ENCODE measurements at regions not wholly inside any gene's neighbourhood (a gene's known extent, or its start where the extent isn't known, plus 50 kb on each side); places are given as distances from the start of the nearest gene placed in this dataset.

DNA sequence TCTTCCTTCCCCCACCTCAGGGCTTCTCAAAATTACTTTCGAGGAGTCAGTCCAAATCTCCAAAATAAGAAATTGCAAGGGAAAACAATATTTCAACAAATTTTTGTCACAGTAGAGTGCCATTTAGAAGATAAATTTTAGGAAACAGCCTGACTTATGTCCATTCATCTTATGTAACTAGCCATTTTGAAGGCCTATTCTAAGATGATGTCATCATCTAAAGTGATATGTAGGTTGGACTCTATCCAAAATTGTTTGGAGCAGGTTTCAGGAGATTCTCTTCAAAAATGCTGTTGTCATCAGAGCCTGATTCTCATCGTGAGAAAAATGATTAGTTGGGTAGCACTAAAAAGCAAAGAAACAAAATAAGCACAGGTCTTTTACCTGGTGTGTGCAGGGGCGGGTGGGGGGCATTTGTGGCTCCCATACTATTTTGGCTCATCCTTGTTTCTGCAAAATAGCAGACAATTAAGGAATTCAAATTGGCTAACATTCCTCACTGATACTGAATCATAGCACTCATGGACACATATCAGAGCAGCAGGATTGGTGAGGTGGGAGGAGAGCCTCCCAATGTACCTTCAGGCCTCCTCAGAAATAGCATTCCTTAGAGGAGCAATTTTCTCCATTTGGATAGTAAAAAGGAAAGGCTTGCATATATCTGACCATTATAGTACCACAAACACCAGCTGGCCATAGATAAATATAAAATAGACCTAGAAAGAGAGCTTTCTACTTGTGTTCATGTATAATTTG, 360.9 kb upstream of the NAV3 start:
- Histone ChIP-seq H3K9ac (no peak overlapping the region), H3K79me2 (ENCODE audit: insufficient read depth) (no peaks in the 10 kb centered on the region), H3K4me1 (ENCODE audit: control insufficient read depth in 1 of 2, insufficient read depth in 2 of 2, low read depth in 1 of 2, low read length in 1 of 2) (0 out of 4 replicates have a peak, but pooled peaks cover 0 to 8% of the 10 kb centered on the region in 2 experiments), H3K27ac (ENCODE audit: low read depth in 2 of 2, low read length in 1 of 2) (no peak overlapping the region), H3K36me3 (replicated peaks in 1 of 2; ENCODE audit: control insufficient read depth in 1 of 2, insufficient read depth in 2 of 2, low read length in 1 of 2) (no peaks in the 10 kb centered on the region), H3K4me3 (ENCODE audit: low read depth in 2 of 2, low read length in 1 of 2) (no peak overlapping the region), H3K4me2 (no peak overlapping the region), H3K9me3 (no peaks in the 10 kb centered on the region), H3K9me2 (no peaks in the 10 kb centered on the region), H2AFZ (ENCODE audit: low read depth) (no peak overlapping the region), H4K20me1 (ENCODE audit: insufficient read depth) (no peaks in the 10 kb centered on the region), H3K27me3 (ENCODE audit: insufficient read depth) (no peaks in the 10 kb centered on the region), H3F3A (replicated peaks; ENCODE audit: insufficient read depth) (peaks cover 3% of the 10 kb centered on the region)
- ChIA-PET CTCF (no interaction called here), POLR2A (no interaction called here)
- DNase-seq: no peak
- WGBS (ENCODE audit: low lambda C conversion rate): 21% methylated on average over 3 of the region's 3 CpGs
- TF ChIP-seq, protein P1, sequence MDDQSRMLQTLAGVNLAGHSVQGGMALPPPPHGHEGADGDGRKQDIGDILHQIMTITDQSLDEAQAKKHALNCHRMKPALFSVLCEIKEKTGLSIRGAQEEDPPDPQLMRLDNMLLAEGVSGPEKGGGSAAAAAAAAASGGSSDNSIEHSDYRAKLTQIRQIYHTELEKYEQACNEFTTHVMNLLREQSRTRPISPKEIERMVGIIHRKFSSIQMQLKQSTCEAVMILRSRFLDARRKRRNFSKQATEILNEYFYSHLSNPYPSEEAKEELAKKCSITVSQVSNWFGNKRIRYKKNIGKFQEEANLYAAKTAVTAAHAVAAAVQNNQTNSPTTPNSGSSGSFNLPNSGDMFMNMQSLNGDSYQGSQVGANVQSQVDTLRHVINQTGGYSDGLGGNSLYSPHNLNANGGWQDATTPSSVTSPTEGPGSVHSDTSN (IDR thresholded peaks at IDR 0.05): 0 out of 2 replicates have a peak, but pooled peaks have one; percentile 3
- TF ChIP-seq GATA2 (CRISPR knock-in tag; IDR thresholded peaks at IDR 0.05): no peak
- peak; percentile 52; the same call in 1 of the 2 replicates for TF ChIP-seq NFIC (IDR thresholded peaks at IDR 0.05; ENCODE audit: borderline replicate concordance)

DNA sequence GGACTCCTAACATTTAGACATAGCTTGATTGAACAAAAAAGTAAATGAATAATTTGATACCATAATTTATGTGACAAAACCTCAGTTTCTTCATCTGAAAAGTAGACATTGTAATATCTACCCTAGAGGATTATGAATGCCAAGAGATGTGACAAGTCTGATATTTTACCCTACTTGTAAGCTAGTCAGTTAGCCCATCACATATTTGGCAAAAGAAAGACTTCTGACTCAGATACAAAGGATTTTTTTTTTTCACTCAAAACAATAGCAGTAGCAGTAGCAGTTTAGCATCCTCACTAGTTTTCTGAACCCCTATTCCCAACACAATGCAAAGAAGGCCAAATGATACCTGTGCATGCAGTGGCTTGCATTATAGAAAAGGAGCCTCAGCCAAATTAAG, 377.3 kb upstream of the E2F7 start:
- H3K4me2 ChIP-seq: no peak overlapping the region
- no peak overlapping the region for H2AFZ ChIP-seq (ENCODE audit: low read depth)
- POLR2A ChIA-PET: no interaction called here
- no peaks in the 10 kb centered on the region for H4K20me1 ChIP-seq (ENCODE audit: insufficient read depth)
- DNase-seq: no peak
- H3K4me3 ChIP-seq (ENCODE audit: low read depth in 2 of 2, low read length in 1 of 2): no peak overlapping the region
- no peaks in the 10 kb centered on the region for H3K27me3 ChIP-seq (ENCODE audit: insufficient read depth)
- H3K9me3 ChIP-seq: no peaks in the 10 kb centered on the region
- CTCF ChIA-PET: no interaction called here
- no peak overlapping the region for H3K27ac ChIP-seq (ENCODE audit: low read depth in 2 of 2, low read length in 1 of 2)
- no peaks in the 10 kb centered on the region for H3K4me1 ChIP-seq (ENCODE audit: control insufficient read depth in 1 of 2, insufficient read depth in 2 of 2, low read depth in 1 of 2, low read length in 1 of 2)
- peaks cover 3% of the 10 kb centered on the region for H3F3A ChIP-seq (replicated peaks; ENCODE audit: insufficient read depth)
- no peaks in the 10 kb centered on the region for H3K36me3 ChIP-seq (replicated peaks in 1 of 2; ENCODE audit: control insufficient read depth in 1 of 2, insufficient read depth in 2 of 2, low read length in 1 of 2)
- no peaks in the 10 kb centered on the region for H3K79me2 ChIP-seq (ENCODE audit: insufficient read depth)
- H3K9ac ChIP-seq: no peak overlapping the region
- TF ChIP-seq JUND (IDR thresholded peaks at IDR 0.05) (0 out of 2 replicates have a peak, but pooled peaks have one; percentile 16), EP300 (IDR thresholded peaks at IDR 0.05; ENCODE audit: borderline replicate concordance in 1 of 2, low read depth in 1 of 2, low read length in 1 of 2) (no peak), NFIC (IDR thresholded peaks at IDR 0.05; ENCODE audit: borderline replicate concordance) (peak; percentile 63)
- TF ChIP-seq, protein P1 (IDR thresholded peaks at IDR 0.05): peak; percentile 21; the same call in 1 of the 2 replicates
- H3K9me2 ChIP-seq: no peaks in the 10 kb centered on the region

DNA sequence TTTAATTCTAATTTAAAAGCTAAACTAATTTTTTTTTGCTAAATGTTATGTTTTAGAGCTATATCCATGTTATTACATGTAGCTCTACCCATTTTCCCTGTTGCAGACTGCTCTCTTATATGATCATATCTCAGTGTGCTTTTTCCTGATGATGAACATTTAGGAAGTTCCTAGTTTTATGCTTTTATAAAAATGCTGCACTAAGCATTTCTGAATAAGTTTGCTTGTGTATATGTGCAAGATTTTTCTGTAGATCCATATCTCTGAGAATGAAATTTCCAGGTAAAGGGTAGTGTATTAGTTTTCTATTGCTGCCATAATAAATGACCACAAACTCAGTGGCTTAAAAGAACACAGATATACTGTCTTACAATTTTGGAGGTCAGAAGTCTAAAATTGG, 374.4 kb upstream of the E2F7 start:
- H3K4me2 ChIP-seq: no peak overlapping the region
- TF ChIP-seq FOXJ3 (CRISPR knock-in tag; IDR thresholded peaks at IDR 0.05) (no peak), MXI1 (IDR thresholded peaks at IDR 0.05; ENCODE audit: low read depth, low read length) (no peak), TCF12 (IDR thresholded peaks at IDR 0.05) (no peak), EP300 (IDR thresholded peaks at IDR 0.05; ENCODE audit: borderline replicate concordance in 1 of 2, low read depth in 1 of 2, low read length in 1 of 2) (no peak), SIN3A (IDR thresholded peaks at IDR 0.05; ENCODE audit: borderline replicate concordance, low read depth, low read length) (no peak), CHD2 (IDR thresholded peaks at IDR 0.05; ENCODE audit: low read length, partially characterized antibody) (no peak)
- TF ChIP-seq, protein P1 (IDR thresholded peaks at IDR 0.05): no peak
- TF ChIP-seq, protein P2, sequence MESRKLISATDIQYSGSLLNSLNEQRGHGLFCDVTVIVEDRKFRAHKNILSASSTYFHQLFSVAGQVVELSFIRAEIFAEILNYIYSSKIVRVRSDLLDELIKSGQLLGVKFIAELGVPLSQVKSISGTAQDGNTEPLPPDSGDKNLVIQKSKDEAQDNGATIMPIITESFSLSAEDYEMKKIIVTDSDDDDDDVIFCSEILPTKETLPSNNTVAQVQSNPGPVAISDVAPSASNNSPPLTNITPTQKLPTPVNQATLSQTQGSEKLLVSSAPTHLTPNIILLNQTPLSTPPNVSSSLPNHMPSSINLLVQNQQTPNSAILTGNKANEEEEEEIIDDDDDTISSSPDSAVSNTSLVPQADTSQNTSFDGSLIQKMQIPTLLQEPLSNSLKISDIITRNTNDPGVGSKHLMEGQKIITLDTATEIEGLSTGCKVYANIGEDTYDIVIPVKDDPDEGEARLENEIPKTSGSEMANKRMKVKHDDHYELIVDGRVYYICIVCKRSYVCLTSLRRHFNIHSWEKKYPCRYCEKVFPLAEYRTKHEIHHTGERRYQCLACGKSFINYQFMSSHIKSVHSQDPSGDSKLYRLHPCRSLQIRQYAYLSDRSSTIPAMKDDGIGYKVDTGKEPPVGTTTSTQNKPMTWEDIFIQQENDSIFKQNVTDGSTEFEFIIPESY (IDR thresholded peaks at IDR 0.05; ENCODE audit: borderline replicate concordance, low read depth): no peak

More for the DNA sequence above, 374.4 kb upstream of the E2F7 start:
- Histone ChIP-seq H3F3A (replicated peaks; ENCODE audit: insufficient read depth) (peaks cover 3% of the 10 kb centered on the region), H3K9me2 (no peaks in the 10 kb centered on the region), H3K36me3 (replicated peaks in 1 of 2; ENCODE audit: control insufficient read depth in 1 of 2, insufficient read depth in 2 of 2, low read length in 1 of 2) (no peaks in the 10 kb centered on the region), H3K79me2 (ENCODE audit: insufficient read depth) (no peaks in the 10 kb centered on the region), H3K27ac (ENCODE audit: low read depth in 2 of 2, low read length in 1 of 2) (no peak overlapping the region), H3K9me3 (no peaks in the 10 kb centered on the region), H2AFZ (ENCODE audit: low read depth) (no peak overlapping the region), H3K9ac (no peak overlapping the region), H3K27me3 (ENCODE audit: insufficient read depth) (no peaks in the 10 kb centered on the region), H3K4me1 (ENCODE audit: control insufficient read depth in 1 of 2, insufficient read depth in 2 of 2, low read depth in 1 of 2, low read length in 1 of 2) (no peaks in the 10 kb centered on the region; a peak in 1 of 4 replicates), H3K4me3 (ENCODE audit: low read depth in 2 of 2, low read length in 1 of 2) (no peak overlapping the region), H4K20me1 (ENCODE audit: insufficient read depth) (no peaks in the 10 kb centered on the region)
- DNase-seq: no peak
- ChIA-PET CTCF (no interaction called here), POLR2A (no interaction called here)
